PC-3 (cell line): ENCODE measurements at regions not wholly inside any gene's neighbourhood (a gene's known extent, or its start where the extent isn't known, plus 50 kb on each side); places are given as distances from the start of the nearest gene placed in this dataset.

Experiments
- EZH2 ChIP-seq: fragments of 300-600 bp; sonication (generic); IDR thresholded peaks from one replicate; pipeline ENCODE4 v1.6.1; 2017; ENCODE audit warnings: antibody characterized with exemption, mild to moderate bottlenecking, low read length; ENCODE audit not compliant: unreplicated experiment
- TF ChIP-seq, protein P1 (sequence below): fragments of 300-600 bp; sonication (generic); conservative IDR thresholded peaks from 2 replicates; pipeline ENCODE4 v1.5.1; 2017; ENCODE audit warnings: antibody characterized with exemption, low read depth, mild to moderate bottlenecking, low read length

- TF ChIP-seq, protein P1, sequence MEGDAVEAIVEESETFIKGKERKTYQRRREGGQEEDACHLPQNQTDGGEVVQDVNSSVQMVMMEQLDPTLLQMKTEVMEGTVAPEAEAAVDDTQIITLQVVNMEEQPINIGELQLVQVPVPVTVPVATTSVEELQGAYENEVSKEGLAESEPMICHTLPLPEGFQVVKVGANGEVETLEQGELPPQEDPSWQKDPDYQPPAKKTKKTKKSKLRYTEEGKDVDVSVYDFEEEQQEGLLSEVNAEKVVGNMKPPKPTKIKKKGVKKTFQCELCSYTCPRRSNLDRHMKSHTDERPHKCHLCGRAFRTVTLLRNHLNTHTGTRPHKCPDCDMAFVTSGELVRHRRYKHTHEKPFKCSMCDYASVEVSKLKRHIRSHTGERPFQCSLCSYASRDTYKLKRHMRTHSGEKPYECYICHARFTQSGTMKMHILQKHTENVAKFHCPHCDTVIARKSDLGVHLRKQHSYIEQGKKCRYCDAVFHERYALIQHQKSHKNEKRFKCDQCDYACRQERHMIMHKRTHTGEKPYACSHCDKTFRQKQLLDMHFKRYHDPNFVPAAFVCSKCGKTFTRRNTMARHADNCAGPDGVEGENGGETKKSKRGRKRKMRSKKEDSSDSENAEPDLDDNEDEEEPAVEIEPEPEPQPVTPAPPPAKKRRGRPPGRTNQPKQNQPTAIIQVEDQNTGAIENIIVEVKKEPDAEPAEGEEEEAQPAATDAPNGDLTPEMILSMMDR: no peak
- TF ChIP-seq EZH2: no peak
These were observed 352.1 kb downstream of the SHQ1 start for GRCh38 chr3:72496051-72496670.
